ENCODE measurements at regions not wholly inside any gene's neighbourhood (a gene's known extent, or its start where the extent isn't known, plus 50 kb on each side); places are given as distances from the start of the nearest gene placed in this dataset.

DNA sequence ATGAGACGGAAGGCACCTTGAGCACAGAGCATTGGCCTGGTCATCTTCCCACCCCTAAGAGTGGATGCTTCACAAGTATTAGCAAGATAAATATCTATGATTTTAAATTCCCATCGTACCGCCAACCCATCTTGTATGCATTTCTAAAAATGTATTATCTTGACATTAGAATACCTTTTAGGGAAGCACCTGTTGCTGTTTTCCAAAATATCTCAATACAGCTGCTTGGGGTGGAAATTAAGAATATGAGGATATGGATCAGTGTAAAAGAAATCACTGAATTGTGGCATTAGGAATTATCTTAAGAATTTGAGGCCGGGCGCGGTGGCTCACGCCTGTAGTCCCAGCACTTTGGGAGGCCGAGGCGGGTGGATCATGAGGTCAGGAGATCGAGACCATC lies 166.3 kb downstream of the ETS2 start:
- no peaks in the 10 kb centered on the region for H3K9me3 ChIP-seq

DNA sequence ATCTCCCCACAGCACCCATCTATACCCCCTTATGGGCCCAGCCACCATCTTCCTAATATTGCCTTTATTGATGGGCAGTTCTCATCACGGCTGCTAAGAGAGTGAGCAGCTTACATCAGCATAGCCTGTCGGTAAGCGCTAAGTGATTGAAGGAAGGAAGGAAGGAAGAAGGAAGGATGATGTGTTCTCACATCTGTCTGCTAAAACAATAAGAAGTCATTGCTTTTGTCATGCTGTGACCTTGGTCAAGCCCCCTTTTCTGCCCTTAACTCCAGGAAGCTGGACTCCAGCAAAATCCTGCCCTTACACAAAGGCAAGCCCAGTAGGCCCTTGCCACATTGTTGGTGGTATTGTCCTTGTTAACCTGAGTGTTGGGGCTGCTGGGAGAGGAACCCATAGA lies 165.0 kb downstream of the ETS2 start:
- H3K27ac ChIP-seq = no peak overlapping the region
- H3K36me3 ChIP-seq = no peaks in the 10 kb centered on the region
- no peak overlapping the region for H3K4me3 ChIP-seq (ENCODE audit: low read depth in 1 of 2, low read length in 1 of 2)
- TF ChIP-seq, protein P1, sequence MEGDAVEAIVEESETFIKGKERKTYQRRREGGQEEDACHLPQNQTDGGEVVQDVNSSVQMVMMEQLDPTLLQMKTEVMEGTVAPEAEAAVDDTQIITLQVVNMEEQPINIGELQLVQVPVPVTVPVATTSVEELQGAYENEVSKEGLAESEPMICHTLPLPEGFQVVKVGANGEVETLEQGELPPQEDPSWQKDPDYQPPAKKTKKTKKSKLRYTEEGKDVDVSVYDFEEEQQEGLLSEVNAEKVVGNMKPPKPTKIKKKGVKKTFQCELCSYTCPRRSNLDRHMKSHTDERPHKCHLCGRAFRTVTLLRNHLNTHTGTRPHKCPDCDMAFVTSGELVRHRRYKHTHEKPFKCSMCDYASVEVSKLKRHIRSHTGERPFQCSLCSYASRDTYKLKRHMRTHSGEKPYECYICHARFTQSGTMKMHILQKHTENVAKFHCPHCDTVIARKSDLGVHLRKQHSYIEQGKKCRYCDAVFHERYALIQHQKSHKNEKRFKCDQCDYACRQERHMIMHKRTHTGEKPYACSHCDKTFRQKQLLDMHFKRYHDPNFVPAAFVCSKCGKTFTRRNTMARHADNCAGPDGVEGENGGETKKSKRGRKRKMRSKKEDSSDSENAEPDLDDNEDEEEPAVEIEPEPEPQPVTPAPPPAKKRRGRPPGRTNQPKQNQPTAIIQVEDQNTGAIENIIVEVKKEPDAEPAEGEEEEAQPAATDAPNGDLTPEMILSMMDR (IDR thresholded peaks at IDR 0.05) = no peak
- no peaks in the 10 kb centered on the region for H3K27me3 ChIP-seq
- no peaks in the 10 kb centered on the region for H3K4me1 ChIP-seq (ENCODE audit: control insufficient read depth in 1 of 2, insufficient read depth in 1 of 2, low read depth in 1 of 2, low read length in 1 of 2)
- H3K9me3 ChIP-seq = no peaks in the 10 kb centered on the region

More for the DNA sequence above, 166.3 kb downstream of the ETS2 start:
- H3K27ac ChIP-seq = no peak overlapping the region
- no peaks in the 10 kb centered on the region for H3K36me3 ChIP-seq
- TF ChIP-seq, protein P1 (IDR thresholded peaks at IDR 0.05) = no peak
- H3K4me1 ChIP-seq (ENCODE audit: control insufficient read depth in 1 of 2, insufficient read depth in 1 of 2, low read depth in 1 of 2, low read length in 1 of 2) = no peaks in the 10 kb centered on the region
- no peak overlapping the region for H3K4me3 ChIP-seq (ENCODE audit: low read depth in 1 of 2, low read length in 1 of 2)
- no peaks in the 10 kb centered on the region for H3K27me3 ChIP-seq

DNA sequence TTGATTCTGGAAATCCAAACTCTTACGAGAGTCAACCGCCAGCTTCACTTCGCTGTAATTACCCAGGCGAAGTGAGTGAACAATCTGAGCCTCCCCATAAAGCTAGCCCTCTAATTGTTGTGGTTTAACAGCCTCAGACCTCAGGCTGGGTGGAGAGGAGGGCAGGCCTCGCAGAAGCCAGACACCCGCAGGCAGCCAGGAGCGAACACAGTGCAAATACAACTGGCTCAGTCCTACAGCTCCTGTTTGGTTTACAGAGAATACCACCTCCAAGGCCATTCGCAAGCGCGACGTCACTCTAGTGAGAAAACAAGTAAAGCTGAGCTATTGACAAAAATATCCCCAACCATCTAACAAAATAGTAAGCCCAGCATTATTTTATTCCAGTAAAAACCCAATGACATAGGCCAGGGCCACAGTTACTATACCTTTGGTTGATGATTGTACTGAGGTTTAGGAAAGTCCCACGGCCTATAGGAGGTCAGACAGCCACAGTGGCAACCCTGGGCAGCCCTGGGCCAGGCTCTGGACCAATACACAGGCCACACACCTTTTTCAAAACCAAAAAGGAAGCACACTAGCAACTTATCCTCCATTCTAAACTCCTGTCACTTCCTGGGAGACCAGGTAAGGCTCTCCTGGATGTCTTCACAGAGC lies 163.3 kb downstream of the ETS2 start:
- TF ChIP-seq, protein P1 (IDR thresholded peaks at IDR 0.05) = no peak
- no peak overlapping the region for H3K4me3 ChIP-seq (ENCODE audit: low read depth in 1 of 2, low read length in 1 of 2)
- H3K27me3 ChIP-seq = no peaks in the 10 kb centered on the region
- no peak overlapping the region for H3K27ac ChIP-seq
- no peaks in the 10 kb centered on the region for H3K9me3 ChIP-seq
- no peaks in the 10 kb centered on the region for H3K36me3 ChIP-seq
- no peaks in the 10 kb centered on the region for H3K4me1 ChIP-seq (ENCODE audit: control insufficient read depth in 1 of 2, insufficient read depth in 1 of 2, low read depth in 1 of 2, low read length in 1 of 2)

DNA sequence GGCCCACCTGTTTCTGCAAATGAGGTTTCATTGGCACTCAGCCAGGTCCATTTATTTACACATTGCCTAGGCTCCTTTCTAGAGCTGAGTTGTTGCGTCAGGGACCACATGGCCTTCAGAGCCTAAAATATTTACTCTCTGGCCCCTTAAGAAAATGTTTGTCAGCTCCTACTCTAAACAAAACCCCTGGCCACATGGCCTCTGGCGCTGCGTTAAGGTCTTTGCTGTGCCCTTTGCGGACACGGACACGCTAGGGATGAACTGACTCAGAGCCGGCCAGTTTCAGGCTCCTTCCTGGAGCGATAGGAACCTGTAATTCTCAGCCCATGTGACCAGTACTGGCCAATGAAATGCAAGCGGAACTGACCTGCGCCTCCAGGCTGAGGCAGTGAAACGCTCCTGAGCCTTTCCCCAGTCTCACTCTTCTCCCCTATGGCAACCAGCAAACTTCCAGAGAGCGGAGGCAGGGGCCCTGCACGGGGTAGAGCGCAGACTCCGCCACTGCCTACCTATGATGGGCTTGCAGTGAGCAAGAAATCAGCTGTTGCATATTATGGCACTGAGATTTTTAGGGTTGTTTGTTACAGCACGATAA lies 160.3 kb downstream of the ETS2 start:
- no peak overlapping the region for H3K27ac ChIP-seq
- TF ChIP-seq, protein P1 (IDR thresholded peaks at IDR 0.05) = no peak
- no peaks in the 10 kb centered on the region for H3K36me3 ChIP-seq
- no peak overlapping the region for H3K4me3 ChIP-seq (ENCODE audit: low read depth in 1 of 2, low read length in 1 of 2)
- H3K9me3 ChIP-seq = no peaks in the 10 kb centered on the region
- no peaks in the 10 kb centered on the region for H3K27me3 ChIP-seq
- no peaks in the 10 kb centered on the region for H3K4me1 ChIP-seq (ENCODE audit: control insufficient read depth in 1 of 2, insufficient read depth in 1 of 2, low read depth in 1 of 2, low read length in 1 of 2)

DNA sequence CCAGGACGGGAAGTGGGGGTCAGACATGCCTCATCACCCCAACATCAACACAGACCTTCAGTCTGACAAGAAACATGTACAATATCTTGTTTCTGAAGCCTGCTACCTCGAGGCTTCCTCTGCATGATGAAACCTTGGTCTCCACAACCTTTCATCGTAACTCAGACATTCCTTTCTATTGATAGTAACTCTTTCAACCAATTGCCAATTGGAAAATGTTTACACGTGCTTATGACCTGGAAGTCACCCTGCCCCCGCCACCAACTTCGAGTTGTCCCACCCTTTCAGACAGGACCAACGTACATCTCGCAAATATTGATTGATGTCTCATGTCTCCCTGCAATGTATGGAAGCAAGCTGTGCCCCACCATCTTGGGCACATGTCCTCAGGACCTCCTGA lies 159.5 kb downstream of the ETS2 start:
- Histone ChIP-seq H3K4me1 (ENCODE audit: control insufficient read depth in 1 of 2, insufficient read depth in 1 of 2, low read depth in 1 of 2, low read length in 1 of 2) (no peaks in the 10 kb centered on the region), H3K9me3 (no peaks in the 10 kb centered on the region), H3K27ac (no peak overlapping the region), H3K27me3 (no peaks in the 10 kb centered on the region), H3K4me3 (ENCODE audit: low read depth in 1 of 2, low read length in 1 of 2) (no peak overlapping the region), H3K36me3 (no peaks in the 10 kb centered on the region)
- TF ChIP-seq, protein P1 (IDR thresholded peaks at IDR 0.05) = no peak
